ENCODE measurements at regions not wholly inside any gene's neighbourhood (a gene's known extent, or its start where the extent isn't known, plus 50 kb on each side); places are given as distances from the start of the nearest gene placed in this dataset.

GRCh38 chr12:19925841-19926240, 442.5 kb upstream of the PDE3A start:
- H3K4me3 Mint-ChIP-seq: no peak overlapping the region

DNA sequence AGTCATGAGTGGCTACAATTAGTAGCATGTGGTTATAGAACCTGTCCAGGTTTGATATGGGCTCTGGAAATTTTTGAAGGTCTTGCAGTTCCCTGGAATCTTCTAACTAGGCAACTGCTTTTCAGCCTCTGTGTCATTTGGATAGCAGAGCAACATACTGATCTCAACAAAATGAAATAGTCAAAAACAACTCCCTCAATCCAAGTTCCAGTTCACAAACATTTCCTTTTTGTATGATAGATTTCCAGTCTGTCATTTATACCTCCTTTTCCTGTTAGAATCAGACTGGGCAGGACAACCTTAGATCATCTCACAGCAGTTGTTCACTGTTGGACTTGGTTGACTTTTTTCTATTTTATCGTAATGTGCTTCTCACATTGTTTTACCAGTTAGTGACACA, 442.1 kb upstream of the PDE3A start:
- no peak overlapping the region for H3K27ac Mint-ChIP-seq
- H3K27me3 Mint-ChIP-seq: peaks cover 8 to 14% of the 10 kb centered on the region in 2 donors
- ATAC-seq (replicated peaks) (no peak), DNase-seq (no peak)
- H3K4me3 Mint-ChIP-seq: no peak overlapping the region
- no peaks in the 10 kb centered on the region for H3K36me3 Mint-ChIP-seq (ENCODE audit: insufficient read depth)
- no peaks in the 10 kb centered on the region for H3K4me1 Mint-ChIP-seq (ENCODE audit: low read depth in 2 of 2)
- H3K9me3 Mint-ChIP-seq: no peaks in the 10 kb centered on the region

More at GRCh38 chr12:19925841-19926240, 442.5 kb upstream of the PDE3A start:
- peaks cover 8 to 14% of the 10 kb centered on the region in 2 donors for H3K27me3 Mint-ChIP-seq
- H3K9me3 Mint-ChIP-seq: no peaks in the 10 kb centered on the region
- no peaks in the 10 kb centered on the region for H3K4me1 Mint-ChIP-seq (ENCODE audit: low read depth in 2 of 2)
- H3K27ac Mint-ChIP-seq: no peak overlapping the region
- no peak for ATAC-seq (replicated peaks)
- H3K36me3 Mint-ChIP-seq (ENCODE audit: insufficient read depth): no peaks in the 10 kb centered on the region
- DNase-seq: no peak

DNA sequence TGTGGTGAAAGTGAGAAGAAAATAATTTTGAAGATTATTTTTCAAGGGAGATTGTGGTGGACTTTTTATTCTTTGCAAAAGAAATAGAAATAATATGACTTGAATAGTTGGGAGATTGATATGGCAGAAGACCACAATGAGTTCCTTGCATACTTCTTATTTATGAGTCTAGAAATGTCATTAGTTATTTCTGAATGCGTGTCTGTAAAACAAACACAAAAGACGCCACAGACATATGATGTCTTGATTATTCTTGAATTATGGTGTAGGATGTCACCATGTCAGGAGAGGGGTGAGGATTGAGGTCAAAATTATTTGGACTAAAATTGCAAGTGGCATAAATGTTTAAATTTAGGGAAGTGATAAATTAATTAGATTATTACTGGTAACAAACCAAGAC, 440.7 kb upstream of the PDE3A start:
- Mint-ChIP-seq H3K27ac (no peak overlapping the region), H3K27me3 (peaks cover 8 to 14% of the 10 kb centered on the region in 2 donors), H3K4me1 (ENCODE audit: low read depth in 2 of 2) (no peaks in the 10 kb centered on the region), H3K4me3 (no peak overlapping the region), H3K36me3 (ENCODE audit: insufficient read depth) (no peaks in the 10 kb centered on the region), H3K9me3 (no peaks in the 10 kb centered on the region)
- no peak for DNase-seq
- no peak for ATAC-seq (replicated peaks)

GRCh38 chr12:19932413-19932812, 435.9 kb upstream of the PDE3A start:
- DNase-seq (no peak), ATAC-seq (replicated peaks) (no peak)
- H3K4me1 Mint-ChIP-seq (ENCODE audit: low read depth in 2 of 2): no peaks in the 10 kb centered on the region
- peaks cover 10 to 14% of the 10 kb centered on the region in 2 donors for H3K27me3 Mint-ChIP-seq
- no peaks in the 10 kb centered on the region for H3K36me3 Mint-ChIP-seq (ENCODE audit: insufficient read depth)
- no peak overlapping the region for H3K4me3 Mint-ChIP-seq
- no peak overlapping the region for H3K27ac Mint-ChIP-seq
- H3K9me3 Mint-ChIP-seq: no peaks in the 10 kb centered on the region

DNA sequence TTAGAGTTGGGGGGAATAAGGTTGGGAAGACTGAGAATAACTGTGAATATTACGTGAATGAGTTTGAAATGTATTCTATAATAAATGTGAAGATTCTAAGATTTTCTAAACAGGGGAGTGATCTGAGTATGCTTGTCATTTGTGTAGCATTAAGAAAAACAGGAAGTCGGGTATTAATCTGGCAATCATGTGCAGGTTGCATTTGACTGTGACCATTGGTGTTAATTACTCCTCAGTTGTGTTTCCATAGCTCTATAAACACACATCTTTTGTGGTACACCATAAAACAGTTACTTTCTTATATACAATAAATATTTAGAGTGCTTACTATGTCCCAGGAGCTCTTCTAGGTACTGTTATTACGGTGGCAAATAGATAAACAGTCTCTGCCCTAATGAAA, 434.4 kb upstream of the PDE3A start:
- H3K9me3 Mint-ChIP-seq: no peaks in the 10 kb centered on the region
- no peak for ATAC-seq (replicated peaks)
- no peaks in the 10 kb centered on the region for H3K4me1 Mint-ChIP-seq (ENCODE audit: low read depth in 2 of 2)
- H3K27ac Mint-ChIP-seq: no peak overlapping the region
- H3K27me3 Mint-ChIP-seq: peaks cover 4 to 6% of the 10 kb centered on the region in 2 donors
- no peaks in the 10 kb centered on the region for H3K36me3 Mint-ChIP-seq (ENCODE audit: insufficient read depth)
- H3K4me3 Mint-ChIP-seq: no peak overlapping the region
- DNase-seq: no peak

DNA sequence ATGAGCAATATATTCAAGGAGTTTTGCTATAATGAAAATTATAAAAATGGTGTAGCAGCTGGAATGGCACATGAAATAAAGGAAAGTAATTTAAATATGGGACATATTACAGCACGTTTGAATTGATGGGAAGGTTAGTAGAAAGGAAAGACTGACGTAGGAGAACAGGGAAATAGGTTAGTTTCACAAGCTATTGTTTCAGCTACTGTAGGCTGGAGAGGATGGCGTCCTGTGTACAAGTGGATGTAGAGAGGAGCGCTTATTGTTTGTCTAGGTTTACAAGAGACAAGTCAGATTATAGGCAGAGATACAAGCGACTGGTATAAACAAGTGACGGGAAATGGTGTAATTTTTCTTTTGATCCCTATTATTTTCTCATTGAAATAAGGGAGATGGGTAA, 431.2 kb upstream of the PDE3A start:
- H3K27ac Mint-ChIP-seq: no peak overlapping the region
- H3K27me3 Mint-ChIP-seq: peaks cover 0 to 6% of the 10 kb centered on the region in 2 donors
- DNase-seq (no peak), ATAC-seq (replicated peaks) (no peak)
- H3K36me3 Mint-ChIP-seq (ENCODE audit: insufficient read depth): no peaks in the 10 kb centered on the region
- no peaks in the 10 kb centered on the region for H3K9me3 Mint-ChIP-seq
- no peaks in the 10 kb centered on the region for H3K4me1 Mint-ChIP-seq (ENCODE audit: low read depth in 2 of 2)
- no peak overlapping the region for H3K4me3 Mint-ChIP-seq

DNA sequence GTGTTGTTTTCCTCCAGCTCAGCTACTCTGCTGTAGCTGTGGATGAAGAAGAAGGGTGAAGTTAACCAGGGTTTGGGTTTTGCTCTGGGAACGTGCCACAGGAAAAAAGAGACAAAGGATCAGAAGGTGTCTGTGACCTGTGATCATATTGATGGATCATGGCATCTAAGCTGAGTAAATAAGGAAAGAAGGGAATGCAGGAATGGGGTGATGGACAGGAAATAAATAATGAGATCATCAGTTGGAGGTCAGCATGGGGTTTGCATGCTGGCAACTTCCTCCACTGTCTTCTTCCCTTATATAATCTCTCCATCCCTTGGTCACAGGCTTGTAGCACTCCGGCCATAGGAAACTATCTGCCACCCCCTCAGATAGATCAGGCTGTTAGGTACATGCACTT, 430.3 kb upstream of the PDE3A start:
- H3K4me1 Mint-ChIP-seq (ENCODE audit: low read depth in 2 of 2): no peaks in the 10 kb centered on the region
- H3K27ac Mint-ChIP-seq: no peak overlapping the region
- no peak for DNase-seq
- no peaks in the 10 kb centered on the region for H3K36me3 Mint-ChIP-seq (ENCODE audit: insufficient read depth)
- no peaks in the 10 kb centered on the region for H3K9me3 Mint-ChIP-seq
- no peak overlapping the region for H3K4me3 Mint-ChIP-seq
- ATAC-seq (replicated peaks): no peak
- H3K27me3 Mint-ChIP-seq: peaks cover 0 to 6% of the 10 kb centered on the region in 2 donors

- ATAC-seq (replicated peaks): no peak
- H3K4me3 Mint-ChIP-seq: no peak overlapping the region
- H3K9me3 Mint-ChIP-seq: no peaks in the 10 kb centered on the region
- H3K4me1 Mint-ChIP-seq (ENCODE audit: low read depth in 2 of 2): no peaks in the 10 kb centered on the region
- H3K27ac Mint-ChIP-seq: no peak overlapping the region
- peaks cover 0 to 6% of the 10 kb centered on the region in 2 donors for H3K27me3 Mint-ChIP-seq
- DNase-seq: no peak
- H3K36me3 Mint-ChIP-seq (ENCODE audit: insufficient read depth): no peaks in the 10 kb centered on the region
Observed at GRCh38 chr12:19938491-19938890, 429.8 kb upstream of the PDE3A start.

GRCh38 chr12:19940267-19940666, 428.1 kb upstream of the PDE3A start:
- no peak overlapping the region for H3K4me3 Mint-ChIP-seq
- no peaks in the 10 kb centered on the region for H3K9me3 Mint-ChIP-seq
- DNase-seq (no peak), ATAC-seq (replicated peaks) (no peak)
- H3K36me3 Mint-ChIP-seq (ENCODE audit: insufficient read depth): no peaks in the 10 kb centered on the region
- H3K4me1 Mint-ChIP-seq (ENCODE audit: low read depth in 2 of 2): no peaks in the 10 kb centered on the region
- no peak overlapping the region for H3K27ac Mint-ChIP-seq
- no peaks in the 10 kb centered on the region for H3K27me3 Mint-ChIP-seq

DNA sequence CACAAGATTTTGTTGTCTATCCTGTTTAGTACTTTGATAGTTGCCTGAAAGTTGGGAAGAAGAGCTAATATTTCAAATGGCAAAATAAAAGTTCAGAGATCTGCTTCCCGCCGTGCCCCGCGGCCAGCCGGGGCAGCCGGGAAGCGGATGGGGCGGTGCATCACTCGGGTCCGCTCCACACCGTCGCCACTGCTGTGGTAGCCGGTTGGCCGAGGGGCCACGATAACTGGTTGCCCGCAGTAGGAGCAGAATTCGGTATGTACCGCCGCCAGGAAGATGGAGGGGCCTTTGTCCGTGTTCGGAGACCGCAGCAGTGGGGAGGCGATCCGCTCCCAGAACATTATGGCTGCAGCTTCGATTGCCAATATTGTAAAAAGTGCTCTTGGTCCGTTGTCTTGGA, 427.2 kb upstream of the PDE3A start:
- DNase-seq (no peak), ATAC-seq (replicated peaks) (no peak)
- no peaks in the 10 kb centered on the region for H3K36me3 Mint-ChIP-seq (ENCODE audit: insufficient read depth)
- no peak overlapping the region for H3K27ac Mint-ChIP-seq
- H3K4me3 Mint-ChIP-seq: no peak overlapping the region
- H3K9me3 Mint-ChIP-seq: no peaks in the 10 kb centered on the region
- no peaks in the 10 kb centered on the region for H3K27me3 Mint-ChIP-seq
- H3K4me1 Mint-ChIP-seq (ENCODE audit: low read depth in 2 of 2): no peaks in the 10 kb centered on the region

DNA sequence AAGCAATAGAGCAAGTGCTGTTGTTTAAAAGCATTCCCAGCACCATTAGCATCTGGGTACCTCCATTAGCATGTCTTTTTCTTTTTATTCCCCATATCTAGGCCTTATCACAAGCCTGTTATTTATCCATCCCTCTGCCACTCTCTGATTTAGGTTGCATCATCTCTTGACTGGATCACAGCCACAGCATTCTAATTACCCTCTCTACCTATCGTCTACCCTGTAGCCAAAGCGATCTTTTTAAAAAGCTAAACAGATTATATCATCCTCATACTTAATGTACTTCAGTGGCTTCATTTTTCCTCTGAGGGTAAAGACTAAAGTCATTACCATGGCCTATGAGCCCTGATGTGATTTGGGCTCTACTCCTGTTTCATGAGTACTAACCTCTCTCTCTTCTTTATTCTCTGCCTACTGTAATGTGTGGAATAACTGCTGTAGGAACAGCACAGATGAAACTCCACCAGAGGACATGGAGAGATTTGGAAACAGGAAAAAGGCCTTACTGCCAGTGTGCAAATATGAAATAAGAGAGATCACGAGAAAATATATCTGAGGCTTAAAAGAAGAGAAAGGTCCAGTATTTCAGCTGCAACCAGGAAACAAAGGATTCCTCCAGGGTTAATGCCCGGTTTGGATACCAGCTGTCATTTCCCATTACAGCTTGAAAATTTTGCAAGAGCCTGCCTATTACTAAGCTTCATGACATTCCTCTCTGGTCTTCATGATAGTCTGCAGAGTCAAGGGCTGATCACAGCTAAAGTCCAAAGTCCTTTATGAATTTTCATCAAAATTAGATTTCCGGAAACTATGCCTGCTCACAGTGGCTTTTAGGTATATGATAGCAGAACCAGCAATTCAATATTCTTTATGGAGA, 422.5 kb upstream of the PDE3A start:
- Mint-ChIP-seq H3K36me3 (ENCODE audit: insufficient read depth) (no peaks in the 10 kb centered on the region), H3K27me3 (no peaks in the 10 kb centered on the region), H3K9me3 (no peaks in the 10 kb centered on the region), H3K4me3 (no peak overlapping the region), H3K27ac (no peak overlapping the region), H3K4me1 (ENCODE audit: low read depth in 2 of 2) (no peaks in the 10 kb centered on the region)
- ATAC-seq (replicated peaks) (no peak), DNase-seq (no peak)

GRCh38 chr12:19946550-19946949, 421.8 kb upstream of the PDE3A start:
- H3K36me3 Mint-ChIP-seq (ENCODE audit: insufficient read depth): no peaks in the 10 kb centered on the region
- no peak for ATAC-seq (replicated peaks)
- H3K4me3 Mint-ChIP-seq: no peak overlapping the region
- H3K27me3 Mint-ChIP-seq: no peaks in the 10 kb centered on the region
- H3K4me1 Mint-ChIP-seq (ENCODE audit: low read depth in 2 of 2): no peaks in the 10 kb centered on the region
- DNase-seq: no peak
- no peak overlapping the region for H3K27ac Mint-ChIP-seq
- H3K9me3 Mint-ChIP-seq: no peaks in the 10 kb centered on the region

- H3K4me3 Mint-ChIP-seq: no peak overlapping the region
- H3K9me3 Mint-ChIP-seq: no peaks in the 10 kb centered on the region
- ATAC-seq (replicated peaks) (no peak), DNase-seq (no peak)
- H3K27me3 Mint-ChIP-seq: no peaks in the 10 kb centered on the region
- H3K36me3 Mint-ChIP-seq (ENCODE audit: insufficient read depth): no peaks in the 10 kb centered on the region
- H3K27ac Mint-ChIP-seq: no peak overlapping the region
- H3K4me1 Mint-ChIP-seq (ENCODE audit: low read depth in 2 of 2): no peaks in the 10 kb centered on the region
Observed at GRCh38 chr12:19947344-19947743, 421.0 kb upstream of the PDE3A start.

DNA sequence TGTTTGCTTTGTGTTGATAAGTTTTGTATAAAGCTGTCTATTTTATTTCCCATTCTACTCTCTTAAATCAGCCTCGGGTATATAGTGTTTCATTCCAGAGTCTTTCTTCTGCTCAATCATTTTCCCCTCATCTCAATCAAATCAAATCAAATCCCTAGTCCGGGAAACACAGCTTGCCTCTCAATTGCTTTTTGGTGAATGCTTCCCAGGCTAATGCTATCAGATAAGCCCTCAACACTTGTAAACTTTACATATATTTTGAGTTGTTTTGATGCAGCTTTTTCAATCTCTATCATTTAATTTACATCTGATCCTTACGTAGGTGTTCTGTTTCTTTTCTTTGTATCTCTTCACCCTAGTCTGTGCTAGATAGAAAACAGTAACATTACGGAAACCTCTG, 416.7 kb upstream of the PDE3A start:
- no peaks in the 10 kb centered on the region for H3K9me3 Mint-ChIP-seq
- H3K27ac Mint-ChIP-seq: no peak overlapping the region
- no peaks in the 10 kb centered on the region for H3K27me3 Mint-ChIP-seq
- no peak for ATAC-seq (replicated peaks)
- no peak overlapping the region for H3K4me3 Mint-ChIP-seq
- DNase-seq: no peak
- H3K4me1 Mint-ChIP-seq (ENCODE audit: low read depth in 2 of 2): no peaks in the 10 kb centered on the region
- no peaks in the 10 kb centered on the region for H3K36me3 Mint-ChIP-seq (ENCODE audit: insufficient read depth)
